ENCODE measurements at regions not wholly inside any gene's neighbourhood (a gene's known extent, or its start where the extent isn't known, plus 50 kb on each side); places are given as distances from the start of the nearest gene placed in this dataset.

DNA sequence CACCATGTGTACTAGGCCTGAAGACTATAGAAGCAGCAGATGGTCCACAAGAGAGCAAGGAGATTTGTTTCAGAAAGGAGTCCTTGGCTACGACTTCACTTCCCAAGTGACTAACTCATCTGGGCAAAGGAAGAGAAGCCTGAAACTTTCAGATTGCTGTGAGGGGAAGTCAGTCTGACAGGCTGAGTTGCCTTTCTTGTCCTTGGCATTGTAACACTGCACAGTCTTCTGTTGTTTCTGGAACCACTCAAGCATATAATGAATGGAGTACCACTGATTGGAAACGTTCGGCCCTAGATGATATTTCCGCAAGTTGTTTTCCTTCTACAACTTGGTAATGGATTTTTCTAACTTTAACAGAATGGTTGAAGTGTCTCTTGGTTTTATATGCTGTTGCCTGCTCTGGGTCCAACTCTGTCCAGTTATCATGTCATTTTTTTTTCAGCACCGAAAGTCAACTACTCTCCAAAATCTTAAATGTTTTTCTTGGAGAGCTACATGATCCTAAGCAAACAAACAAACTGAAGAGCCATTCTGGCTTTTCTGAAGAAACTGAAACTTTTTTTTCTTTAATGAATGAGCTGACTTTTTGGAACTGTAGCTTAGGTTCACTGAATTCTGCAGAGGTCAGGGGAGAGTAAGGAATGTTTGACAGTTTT lies 685.7 kb downstream of the MECOM start:
- intact Hi-C loops (cut with micrococcal nuclease) = no loop called here

DNA sequence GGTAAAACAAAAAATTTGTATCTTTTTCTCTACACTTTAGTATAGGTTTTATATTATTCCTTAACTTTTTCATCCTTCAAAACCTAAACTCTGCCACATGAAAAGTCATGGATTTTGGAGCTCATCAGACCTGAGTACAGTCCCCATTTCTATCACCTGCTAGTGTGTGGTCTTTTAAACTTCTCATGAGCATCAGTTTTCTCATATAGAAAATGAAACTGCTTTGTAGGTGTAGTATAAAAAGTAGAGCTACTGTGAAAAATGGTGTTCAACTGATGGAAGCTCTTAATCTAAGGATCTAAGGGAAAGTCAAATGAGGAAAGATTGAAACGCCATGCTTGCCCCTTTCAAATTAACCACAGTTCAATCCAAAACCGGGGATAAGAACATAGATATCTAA lies 686.5 kb downstream of the MECOM start:
- intact Hi-C loops (cut with micrococcal nuclease) = no loop called here

DNA sequence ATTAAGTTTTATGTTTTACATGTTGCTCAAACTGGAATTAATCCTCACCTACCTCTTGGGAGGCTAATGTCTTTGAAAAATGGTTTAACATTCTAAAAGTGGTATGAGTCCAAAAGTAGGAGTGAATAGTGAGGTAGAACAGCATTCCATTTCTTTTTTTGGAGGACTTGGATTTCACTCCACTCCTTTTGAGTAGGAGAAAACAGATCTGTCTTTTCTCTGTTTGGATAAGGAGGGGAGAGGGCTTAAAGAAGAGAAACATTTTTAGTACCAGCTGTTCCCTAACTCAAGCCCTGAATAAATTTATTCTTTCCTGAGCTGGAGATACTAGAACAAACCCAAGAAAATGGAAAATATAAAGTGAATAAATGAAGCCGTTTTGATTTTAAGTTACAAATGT lies 687.9 kb downstream of the MECOM start:
- intact Hi-C loops (cut with micrococcal nuclease) = no loop called here

DNA sequence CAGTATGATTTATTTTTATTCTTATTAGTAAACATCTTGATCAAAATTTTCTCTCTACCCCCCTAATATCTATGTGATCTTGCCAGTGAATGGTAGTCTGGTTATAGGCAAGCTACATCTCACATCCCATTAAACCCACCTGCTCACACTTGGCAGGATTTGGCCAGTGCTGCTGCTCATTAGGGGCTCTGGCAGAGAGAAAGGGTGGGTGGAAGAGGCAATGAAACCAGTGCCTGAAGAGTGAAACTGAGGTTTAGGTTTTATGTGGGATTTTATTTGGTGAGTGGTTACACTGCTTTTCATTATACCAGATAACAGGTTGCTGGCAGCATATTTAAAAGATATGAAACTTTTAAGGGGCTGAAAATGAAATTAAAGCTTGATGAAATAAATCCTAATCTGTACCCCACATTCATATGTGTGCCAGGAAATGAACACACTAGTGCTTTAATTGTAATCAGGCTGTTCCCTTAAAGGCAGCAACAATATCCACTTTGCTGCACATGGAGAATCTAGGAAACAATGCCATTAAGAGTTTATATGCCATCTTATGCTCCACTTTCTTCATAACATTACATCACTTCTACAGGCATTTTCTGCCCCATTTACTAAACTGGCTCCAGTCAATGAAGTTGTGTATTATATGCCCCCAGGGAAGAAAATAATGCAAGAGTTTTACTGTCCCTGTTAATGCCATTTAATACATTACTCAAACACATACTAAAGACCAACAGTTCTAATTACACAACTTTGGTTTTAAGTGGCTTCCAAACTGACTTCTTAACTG lies 688.7 kb downstream of the MECOM start:
- intact Hi-C loops (cut with micrococcal nuclease) = no loop called here

DNA sequence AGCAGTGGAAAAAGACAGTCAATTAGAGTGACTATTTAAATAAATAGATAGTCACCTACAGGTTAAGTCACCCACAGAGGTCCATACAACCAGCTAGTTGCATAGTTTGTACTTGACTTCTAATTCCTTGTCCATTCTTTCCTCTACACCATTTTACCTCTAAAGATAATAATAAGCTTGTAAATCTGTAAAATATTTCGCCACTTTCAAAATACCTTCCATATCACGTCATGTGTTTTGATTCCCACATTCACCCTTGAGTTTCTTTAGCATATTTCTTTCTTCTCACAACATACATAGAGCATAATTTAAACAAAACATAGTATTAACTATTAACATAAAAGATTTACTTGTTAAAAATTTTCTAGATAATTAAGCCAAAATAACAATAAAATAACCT lies 689.6 kb downstream of the MECOM start:
- intact Hi-C loops (cut with micrococcal nuclease) = no loop called here

DNA sequence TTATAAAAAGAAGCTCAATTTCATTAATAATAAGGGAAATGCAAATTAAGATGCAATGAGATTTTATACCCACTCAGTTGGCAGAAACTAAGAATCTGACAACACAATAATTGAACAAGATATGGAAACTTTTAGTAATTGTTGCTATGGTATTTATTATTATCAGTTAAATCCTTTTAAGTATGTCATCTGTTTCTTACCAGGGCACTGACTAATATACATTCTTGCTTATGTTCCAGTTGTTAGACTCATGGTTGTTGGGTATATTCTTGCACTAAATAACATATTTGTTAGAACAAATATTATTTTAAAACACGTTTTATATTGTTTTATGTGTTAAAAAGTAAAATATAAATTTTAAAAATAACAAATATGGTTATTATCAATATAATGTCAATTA lies 690.3 kb downstream of the MECOM start:
- intact Hi-C loops (cut with micrococcal nuclease) = no loop called here

DNA sequence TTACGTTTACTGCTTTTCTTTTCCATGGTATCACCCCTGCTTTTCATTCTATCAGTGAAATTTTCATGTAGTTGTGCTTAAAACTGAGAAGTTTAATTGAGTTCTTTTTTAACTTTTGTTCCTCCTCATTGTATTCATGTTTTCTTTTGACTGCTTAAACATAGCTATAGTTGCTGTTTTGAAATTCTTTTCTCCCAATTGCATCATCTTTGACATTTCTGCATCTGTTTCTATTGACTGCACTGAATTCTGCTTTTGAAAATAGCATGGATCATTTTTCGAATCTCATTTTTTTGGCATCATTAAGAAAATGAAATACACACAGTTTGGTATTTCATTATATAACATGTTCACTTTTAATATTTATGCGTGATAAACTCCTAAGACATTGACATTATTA lies 694.9 kb downstream of the MECOM start:
- intact Hi-C loops (cut with micrococcal nuclease) = no loop called here

DNA sequence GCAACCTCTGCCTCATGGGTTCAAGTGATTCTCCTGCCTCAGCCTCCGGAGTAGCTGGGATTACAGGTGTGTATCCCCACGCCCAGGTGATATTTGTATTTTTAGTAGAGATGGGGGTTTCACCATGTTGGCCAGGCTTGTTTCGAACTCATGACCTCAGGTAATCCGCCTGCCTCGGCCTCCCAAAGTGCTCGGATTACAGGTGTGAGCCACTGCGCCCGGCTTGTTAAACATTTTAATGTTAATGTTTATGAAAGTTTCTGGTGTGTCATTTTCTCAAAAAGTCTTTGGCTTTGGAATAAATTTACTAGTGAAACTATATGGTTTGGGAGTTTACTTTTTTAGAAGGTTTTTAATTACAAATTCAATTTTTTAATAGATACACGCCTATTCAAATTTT lies 698.8 kb downstream of the MECOM start:
- intact Hi-C loops (cut with micrococcal nuclease) = no loop called here

DNA sequence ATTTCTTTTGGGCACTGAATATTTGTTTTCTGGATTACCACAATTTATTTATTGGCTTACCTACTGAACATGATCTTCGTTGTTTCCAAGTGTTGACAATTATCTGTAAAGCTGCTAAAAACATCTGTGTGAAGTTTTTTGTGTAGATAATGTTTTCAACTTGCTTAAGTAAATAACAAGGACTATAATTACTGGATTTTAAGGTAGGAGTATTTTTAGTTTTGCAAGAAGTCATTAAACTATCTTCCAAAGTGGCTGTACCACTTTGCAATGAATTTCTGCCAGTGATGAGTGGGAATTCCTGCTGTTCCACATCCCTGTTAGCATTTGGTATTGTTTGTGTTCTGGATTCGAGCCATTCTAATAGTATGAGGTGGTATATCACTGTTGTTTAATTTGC lies 702.2 kb downstream of the MECOM start:
- intact Hi-C loops (cut with micrococcal nuclease) = no loop called here

DNA sequence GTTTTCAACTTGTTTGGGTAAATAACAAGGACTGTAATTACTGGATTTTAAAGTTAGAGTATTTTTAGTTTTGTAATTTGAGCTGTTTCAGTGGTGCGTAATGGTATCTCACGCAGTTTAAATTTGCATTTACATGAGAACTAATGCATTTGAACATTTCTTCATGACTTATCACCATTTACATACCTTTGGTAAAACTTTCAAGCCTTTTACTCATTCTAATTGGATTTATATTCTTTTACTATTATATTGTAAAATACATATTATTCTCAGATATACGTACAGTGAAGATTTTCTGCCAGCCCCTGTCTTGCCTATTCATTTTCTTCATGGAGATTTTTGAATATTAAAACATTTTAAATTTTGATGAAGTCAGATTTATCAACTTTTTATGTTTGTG lies 703.8 kb downstream of the MECOM start:
- intact Hi-C loops (cut with micrococcal nuclease) = no loop called here

DNA sequence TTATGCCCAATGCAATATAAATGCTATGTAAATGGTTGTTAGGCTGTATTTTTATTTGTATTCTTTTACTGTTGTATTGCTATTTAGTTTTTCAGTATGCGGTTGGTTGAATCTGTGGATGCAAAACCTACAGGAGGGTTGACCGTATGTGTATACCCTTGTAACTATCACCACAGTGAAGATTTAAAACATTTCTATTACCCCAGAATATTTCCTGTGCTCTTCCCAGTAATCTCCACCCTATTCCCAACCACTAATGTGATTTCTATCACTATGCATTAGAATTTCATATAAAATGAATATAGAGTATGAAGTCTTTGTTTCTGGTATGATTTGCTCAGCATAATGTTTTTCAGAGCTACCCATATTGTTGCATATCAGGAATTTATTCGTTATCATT lies 705.0 kb downstream of the MECOM start:
- intact Hi-C loops (cut with micrococcal nuclease) = no loop called here

DNA sequence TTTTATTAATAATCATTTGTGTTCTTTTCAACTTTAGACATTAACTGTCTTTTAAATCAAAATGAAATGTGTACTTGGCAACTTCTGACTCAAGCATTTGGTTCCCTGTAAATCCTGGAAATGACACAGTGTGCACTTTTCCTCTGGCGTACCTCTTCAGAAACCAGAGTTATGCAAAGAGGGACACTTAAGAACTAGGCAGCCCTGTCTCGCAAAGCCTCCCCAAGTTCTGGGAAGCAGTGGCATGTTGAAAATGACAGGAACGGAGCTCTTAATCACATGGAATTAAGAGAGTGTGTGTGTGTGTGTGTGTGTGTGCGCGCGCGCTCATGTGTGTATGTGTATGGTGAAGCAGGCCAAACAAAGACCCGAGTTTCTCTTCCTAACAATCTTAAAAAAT lies 707.4 kb downstream of the MECOM start:
- intact Hi-C loops (cut with micrococcal nuclease) = no loop called here

DNA sequence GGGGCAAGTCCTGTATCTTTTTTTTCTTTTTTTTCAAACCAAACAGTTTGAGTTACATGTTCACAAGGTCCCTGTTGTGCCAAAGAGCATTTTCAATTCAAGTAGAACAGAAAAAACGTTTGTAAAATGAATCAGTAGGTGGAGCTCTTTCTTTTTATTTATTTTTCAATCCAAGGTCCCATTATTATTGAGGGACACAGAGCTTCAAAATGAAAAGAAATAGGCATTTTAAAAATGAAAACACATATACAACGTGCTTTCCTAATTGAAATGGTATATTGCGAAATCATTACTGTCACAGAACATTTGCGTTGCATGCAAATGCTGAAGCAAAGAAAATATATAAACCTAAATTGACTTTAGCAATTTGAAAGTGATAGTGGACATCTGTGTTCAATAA lies 711.0 kb downstream of the MECOM start:
- intact Hi-C loops (cut with micrococcal nuclease) = no loop called here

DNA sequence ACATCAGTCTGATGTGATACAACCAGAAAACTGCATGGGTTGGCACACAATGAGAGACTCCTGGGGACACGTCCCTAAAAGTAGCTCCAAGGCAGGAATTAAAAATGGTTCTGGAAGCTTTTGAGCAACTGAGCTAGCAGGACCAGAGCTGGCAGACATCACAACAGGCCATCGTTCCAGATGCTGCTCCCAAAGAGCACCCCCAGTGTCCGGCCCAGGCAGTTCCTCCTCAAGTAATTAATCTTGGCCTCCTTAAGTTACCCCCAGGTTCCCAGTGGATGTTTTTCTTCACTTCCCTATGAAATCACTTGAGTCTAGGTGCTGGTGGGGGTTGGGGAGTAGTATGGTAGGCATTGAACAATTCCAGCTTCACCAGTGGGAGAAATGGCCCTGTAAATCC lies 711.6 kb downstream of the MECOM start:
- intact Hi-C loops (cut with micrococcal nuclease) = no loop called here

DNA sequence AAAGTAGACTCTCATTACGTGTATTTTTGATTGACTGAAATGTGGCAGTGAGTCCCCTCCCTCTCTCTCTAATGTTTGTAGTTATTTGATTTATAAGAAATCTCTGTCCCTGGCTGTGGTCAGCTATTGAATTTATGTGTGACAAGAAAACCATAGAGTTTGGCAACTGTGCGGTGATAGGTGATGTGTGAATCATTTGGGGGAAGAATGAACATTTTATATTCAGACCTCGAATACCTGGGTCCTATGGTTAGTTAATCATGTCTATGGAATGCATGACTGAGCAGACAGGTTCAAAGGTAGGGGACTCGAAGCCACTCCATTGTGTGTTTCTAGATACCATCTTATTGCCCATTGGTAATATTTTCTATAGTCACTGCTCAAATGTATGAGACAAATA lies 712.1 kb downstream of the MECOM start:
- intact Hi-C loops (cut with micrococcal nuclease) = no loop called here

DNA sequence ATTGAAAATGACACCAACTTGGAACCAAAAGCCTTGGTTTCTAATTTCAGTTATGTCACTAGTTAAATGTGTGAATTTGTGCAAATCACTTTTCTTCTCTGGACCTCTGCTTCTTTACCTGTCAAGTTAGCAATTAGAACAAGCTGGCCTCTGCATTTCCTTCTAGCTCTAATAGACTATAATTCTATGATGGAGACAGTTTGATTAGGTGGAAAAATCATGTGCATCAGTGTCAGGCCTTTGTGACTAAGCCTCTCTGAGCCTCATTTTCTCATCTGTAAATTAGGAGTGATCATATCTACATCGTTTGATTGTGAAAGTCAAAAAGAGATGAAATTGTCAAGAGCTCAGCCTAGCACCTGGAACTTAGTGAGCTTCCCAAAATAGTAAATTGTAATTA lies 712.9 kb downstream of the MECOM start:
- intact Hi-C loops (cut with micrococcal nuclease) = no loop called here

DNA sequence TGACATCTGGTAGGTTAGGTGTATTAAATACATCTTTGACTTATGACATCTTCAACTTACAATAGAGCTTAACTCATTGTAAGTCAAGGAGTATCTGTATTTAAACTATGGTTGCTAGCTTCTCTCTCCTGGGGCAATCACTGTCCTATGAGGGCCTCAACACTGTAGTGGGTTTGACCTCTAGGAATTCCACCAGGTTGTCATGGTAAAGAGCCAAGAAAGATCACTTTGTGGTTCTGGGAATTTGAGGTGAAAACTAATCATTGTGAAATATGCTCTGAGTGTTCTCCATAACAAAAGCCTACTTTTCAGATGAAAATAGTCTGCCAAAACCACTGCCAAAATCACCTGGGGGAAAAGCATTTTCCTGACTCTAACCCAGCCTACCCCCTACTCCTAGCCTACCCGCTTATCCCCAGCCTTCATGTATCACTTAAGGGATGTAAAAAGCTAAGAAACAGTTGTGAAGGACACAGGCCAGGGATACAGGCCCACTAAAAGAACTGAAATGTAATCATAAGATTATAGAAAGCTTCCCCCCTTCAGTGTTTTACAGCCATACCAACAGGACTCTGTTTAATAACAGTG lies 723.8 kb downstream of the MECOM start:
- intact Hi-C loops (cut with micrococcal nuclease) = no loop called here

DNA sequence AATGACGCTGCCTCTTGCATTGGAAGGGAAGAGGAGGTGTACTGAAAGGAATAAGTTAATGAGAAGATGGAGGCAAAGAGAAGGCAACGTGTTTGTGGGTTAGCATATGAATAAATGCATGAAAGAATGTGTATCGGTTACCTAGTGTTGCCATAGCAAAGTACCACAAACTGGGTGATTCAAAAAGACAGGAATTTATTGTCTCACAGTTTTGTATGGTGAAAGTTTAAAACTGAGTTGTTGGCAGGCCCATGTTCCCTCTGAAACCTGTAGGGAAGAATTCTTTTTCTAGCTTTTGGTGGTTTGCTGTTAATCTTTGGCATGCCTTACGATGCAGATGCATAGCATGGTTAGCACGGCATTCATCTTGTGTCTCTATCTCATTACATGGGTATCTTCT lies 729.9 kb downstream of the MECOM start:
- intact Hi-C loops (cut with micrococcal nuclease) = no loop called here

DNA sequence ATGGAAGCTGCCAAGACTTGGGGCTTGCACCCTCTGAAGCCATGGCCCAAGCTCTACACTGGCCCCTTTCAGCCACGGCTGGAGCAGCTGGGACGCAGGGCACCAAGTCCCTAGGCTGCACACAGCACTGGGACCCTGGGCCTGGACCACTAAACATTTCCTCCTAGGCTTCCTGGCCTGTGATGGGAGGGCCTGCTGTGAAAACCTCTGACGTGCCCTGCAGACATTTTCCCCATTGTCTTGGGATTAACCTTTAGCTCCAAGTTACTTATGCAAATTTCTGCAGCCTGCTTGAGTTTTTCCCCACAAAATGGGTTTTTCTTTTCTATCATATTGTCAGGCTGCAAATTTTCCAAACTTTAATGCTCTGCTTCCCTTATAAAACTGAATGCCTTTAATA lies 733.5 kb downstream of the MECOM start:
- intact Hi-C loops (cut with micrococcal nuclease) = loop anchor here (1.0 kb wide), 1 partner anchor 48 kb away; no protein-coding TSS in a partner anchor

DNA sequence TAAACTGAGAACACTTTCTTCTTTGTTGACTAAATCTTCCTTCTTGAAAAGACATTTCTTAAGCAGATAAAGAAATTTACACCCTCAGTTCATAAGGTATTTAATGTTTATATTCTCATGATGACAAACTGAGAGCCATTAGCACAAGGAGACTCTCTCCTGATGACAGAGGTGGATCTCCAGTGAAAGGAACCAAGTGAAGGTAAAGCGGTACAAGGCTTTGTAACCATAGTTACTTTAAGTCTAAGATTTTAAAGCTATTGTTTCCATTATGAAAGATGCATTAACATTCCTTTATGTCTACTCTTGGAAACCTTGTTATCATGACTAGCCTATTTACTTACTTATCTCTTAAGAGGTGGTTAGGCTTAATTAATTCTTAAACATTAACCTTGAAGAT lies 737.1 kb downstream of the MECOM start:
- intact Hi-C loops (cut with micrococcal nuclease) = no loop called here

DNA sequence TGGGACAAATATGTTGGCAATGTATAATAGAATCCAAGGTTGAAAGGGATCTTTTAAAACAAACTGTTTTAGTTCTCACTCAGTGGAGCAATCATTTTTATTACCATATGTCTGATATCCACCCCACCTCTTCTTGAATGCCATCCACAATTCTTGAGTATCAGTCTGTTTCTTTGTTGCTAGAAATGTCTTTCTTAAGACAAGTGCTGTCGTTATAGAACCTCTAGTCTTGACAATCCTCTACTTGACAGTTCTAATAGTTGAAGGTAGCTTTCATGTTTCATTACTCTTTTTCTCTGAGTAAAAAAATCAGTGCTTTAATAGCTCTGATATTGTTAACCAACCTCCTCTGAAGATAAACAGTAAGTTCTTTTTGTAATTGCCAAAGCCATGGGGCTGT lies 737.9 kb downstream of the MECOM start:
- intact Hi-C loops (cut with micrococcal nuclease) = no loop called here

DNA sequence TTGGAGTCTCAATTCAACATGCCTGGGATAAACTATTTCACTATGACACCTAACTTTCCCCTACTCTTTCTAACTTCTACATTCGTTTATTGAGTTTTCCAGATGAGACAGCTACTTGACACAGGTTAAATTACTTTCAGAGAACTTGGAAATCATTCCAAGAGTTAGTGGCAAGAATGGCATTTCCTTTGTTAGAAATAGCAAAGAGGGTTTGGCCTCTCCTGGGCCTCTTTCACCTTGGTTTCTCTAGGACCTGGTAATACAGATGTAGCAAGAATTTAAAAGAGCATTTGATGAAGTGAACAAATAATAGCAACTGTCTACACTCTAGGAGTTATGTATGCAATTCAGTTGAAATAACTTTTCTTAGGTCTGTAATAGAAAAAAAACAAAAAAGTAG lies 748.9 kb downstream of the MECOM start:
- intact Hi-C loops (cut with micrococcal nuclease) = no loop called here

DNA sequence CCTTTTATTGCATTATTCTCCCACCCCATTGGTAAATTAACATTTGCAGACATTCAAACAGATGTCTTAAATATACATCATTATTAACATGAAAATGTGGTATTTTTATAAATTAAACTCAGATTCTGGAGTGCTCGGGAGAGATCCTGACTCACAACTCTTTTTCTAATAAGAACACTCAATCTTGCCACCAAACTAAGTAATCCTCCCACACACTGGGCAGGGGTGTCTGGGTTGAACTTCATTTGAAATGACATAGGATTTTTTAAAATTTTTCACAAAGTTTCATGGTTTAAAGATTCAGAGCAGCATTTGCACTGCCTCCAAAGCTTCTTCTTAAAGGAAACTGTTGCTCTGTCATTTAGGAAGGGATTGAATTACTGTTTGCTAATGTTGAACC lies 754.3 kb downstream of the MECOM start:
- intact Hi-C loops (cut with micrococcal nuclease) = no loop called here
